Sciatic nerve (tissue), 2 donors: ENCODE measurements at regions not wholly inside any gene's neighbourhood (a gene's known extent, or its start where the extent isn't known, plus 50 kb on each side); places are given as distances from the start of the nearest gene placed in this dataset.
"Not testable (repeated sequence)": the region's sequence is repeated elsewhere in the genome, so short reads cannot be mapped to it uniquely, and the experiment has no call there.

Experiments
- ATAC-seq: fragments of 200-7000 bp; cut with Tn5 transposase; one replicate; pipeline ENCODE4 v1.9.1; 2020; ENCODE audit warnings: mild to moderate bottlenecking, moderate library complexity
- DNase-seq: peaks from one replicate; pipeline ENCODE4 v3.0.0-alpha.2; 2020; ENCODE audit warnings: low spot score
- intact Hi-C: fragments of 100-400 bp; cut with DNase I; formaldehyde crosslinking; loops from one replicate; pipeline ENCODE4 v1.14.2; 2022
- donor health status: DM: no; HTN: no; CAD: no.
- donor health status: DM: no; HTN: no; CAD: no.

DNA sequence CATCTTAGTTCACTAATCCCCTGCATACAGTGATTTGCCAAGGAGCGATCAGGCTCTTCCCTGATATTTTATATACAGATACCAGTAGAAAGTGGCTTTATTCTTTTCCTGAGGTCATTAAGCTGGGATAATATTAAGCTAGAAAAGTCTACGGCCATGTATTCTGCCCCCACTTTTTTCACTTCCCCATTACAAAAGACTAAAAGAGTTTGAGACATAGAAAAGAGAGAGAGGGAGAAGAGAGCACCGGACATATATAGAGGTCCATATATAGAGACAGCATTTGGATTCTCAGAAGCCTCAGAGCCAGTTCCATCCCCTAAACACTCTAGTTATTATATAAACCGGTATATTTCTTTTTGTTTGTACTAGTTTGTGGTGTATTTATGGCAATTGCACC is 166.5 kb upstream of the ANKFN1 start:
- DNase-seq (no peak), ATAC-seq (no peak)
- intact Hi-C loops: no loop called here

DNA sequence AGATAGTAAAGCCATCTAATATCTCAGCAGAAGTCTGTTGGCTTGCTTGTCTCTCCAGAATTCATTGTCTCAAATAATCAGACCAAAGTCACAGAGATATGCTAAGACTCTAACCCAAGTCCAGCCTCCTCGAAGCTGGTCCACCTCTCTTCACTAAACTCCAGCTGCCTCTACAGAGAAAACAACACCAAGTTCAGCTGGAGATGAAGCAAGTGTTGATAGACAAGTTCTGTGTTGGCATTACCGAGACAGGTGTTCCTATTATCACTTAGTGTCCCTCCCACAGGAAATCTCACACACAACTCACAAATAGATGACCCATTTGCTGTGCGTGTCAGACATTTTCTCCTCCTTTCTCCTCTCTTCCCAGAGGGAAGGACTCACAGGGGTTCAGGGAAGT is 164.4 kb upstream of the ANKFN1 start:
- ATAC-seq: no peak
- intact Hi-C loops: no loop called here
- DNase-seq: no peak

DNA sequence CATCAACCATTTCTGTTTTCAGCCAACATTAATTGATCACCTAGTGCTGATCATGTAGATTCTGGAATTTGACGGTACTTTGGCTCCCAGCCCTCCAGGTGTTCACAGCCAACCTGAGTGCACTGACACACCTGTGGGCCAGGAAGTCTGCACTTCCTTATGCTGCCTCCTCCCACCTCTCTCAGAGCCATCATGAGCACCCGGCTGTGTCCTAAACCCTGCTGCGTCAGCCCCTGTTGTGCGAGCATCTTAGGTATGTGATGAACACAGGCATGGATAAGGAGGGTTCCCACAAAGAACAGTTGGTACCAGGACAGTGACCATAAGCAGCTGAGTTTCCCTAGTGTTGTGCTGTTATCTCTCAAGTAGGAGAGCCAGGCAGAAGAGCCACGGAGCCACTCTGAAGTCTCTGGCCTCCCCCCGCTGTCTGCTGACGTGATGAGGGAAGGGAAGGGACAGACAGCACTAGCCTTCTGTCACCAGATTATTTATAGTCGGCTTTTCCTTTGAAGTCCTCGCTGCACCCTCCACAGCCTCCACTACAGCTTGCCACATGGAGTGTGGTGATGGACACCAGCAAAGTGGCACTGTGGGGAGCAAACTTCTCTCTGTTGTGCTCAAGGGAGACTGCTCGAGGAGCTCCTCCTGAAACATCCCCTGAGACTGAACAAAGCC is 162.8 kb upstream of the ANKFN1 start:
- no peak for ATAC-seq
- no peak for DNase-seq
- intact Hi-C loops: no loop called here

DNA sequence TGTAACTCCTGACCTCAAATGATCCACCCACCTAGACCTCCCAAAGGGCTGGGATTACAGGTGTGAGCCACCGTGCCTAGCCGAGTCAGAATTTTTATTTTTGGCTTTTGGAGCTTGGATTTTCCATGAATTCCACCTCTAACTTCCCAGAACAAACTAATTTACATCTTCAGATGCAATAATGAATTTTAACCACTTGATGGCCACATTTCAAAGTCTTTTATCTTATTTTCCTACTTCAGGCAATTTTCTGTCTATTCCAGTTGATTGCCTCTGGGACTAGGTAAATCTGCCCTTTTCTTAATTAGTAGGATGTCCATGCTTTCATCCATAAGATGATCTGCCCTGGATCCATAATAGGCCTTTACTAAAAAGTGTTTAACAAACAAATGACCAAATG is 156.4 kb upstream of the ANKFN1 start:
- DNase-seq: no peak
- intact Hi-C loops: no loop called here
- ATAC-seq: no peak

DNA sequence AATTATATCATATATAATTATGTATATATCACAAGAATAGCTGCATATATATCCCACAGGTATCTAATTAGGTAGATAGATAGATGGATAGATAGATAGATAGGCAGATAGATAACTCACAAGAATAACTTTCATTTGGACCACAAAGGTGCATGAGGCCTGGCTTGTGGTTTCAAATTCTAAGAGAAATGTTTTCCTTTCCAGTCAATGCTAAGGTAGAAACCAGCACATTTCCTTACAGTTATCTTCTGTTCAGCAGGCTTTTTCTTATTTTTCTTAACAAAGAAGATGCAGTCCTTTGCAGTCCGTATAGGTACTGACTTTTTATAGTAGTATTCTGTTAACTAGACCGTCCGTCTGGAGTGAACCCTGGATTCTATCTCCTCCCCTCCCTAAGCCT is 152.9 kb upstream of the ANKFN1 start:
- intact Hi-C loops: no loop called here
- DNase-seq (no peak), ATAC-seq (no peak)

DNA sequence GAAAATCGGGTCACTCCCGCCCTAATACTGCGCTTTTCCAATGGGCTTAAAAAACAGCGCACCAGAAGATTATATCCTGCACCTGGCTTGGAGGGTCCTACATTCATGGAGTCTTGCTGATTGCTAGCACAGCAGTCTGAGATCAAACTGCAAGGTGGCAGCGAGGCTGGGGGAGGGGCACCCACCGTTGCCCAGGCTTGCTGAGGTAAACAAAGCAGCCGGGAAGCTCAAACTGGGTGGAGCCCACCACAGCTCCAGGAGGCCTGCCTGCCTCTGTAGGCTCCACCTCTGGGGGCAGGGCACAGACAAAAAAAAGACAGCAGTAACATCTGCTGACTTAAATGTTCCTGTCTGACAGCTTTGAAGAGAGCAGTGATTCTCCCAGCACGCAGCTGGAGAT is 150.6 kb upstream of the ANKFN1 start:
- DNase-seq, intact Hi-C loops, ATAC-seq: not testable (repeated sequence)

DNA sequence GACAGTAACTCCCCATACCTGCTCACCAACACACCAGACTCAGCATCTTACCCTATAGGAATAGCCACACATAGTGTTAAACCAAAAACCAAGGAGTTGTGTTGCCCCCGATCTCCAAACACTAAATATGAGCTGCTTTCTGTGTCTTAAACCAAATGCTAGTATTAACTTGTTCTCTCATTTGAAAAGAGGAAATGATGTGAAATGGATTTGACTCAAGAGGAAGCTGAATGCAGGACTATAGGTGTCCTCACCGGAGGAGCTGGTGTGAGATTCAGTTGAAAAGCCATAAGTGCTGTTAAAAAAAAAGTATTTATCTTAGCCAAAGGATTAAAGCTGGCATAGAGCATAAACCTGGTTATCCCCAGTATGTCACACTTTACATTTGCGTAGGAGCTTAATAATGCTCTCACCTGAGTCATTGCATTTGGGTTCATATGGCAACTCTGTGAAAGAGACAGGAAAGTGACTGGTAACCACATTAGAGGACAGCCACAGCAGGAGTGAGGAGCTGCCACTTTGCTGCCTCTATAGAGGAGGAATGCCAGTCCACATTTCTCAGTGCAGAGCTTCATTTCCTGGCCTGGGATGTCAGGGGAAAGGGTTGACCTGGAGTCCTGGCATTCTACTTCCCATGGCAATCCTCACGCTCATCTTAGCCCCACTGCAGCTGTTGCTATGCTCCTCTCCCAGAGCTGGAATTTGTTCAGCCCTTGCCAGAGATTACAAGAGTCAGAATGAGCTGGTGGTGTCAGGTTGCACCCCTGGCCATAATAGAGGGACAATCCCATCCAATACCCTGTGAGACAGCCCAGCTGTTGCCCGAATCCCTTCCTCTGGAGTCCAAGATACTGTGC is 143.3 kb upstream of the ANKFN1 start:
- DNase-seq (no peak), ATAC-seq (no peak)
- intact Hi-C loops: no loop called here

DNA sequence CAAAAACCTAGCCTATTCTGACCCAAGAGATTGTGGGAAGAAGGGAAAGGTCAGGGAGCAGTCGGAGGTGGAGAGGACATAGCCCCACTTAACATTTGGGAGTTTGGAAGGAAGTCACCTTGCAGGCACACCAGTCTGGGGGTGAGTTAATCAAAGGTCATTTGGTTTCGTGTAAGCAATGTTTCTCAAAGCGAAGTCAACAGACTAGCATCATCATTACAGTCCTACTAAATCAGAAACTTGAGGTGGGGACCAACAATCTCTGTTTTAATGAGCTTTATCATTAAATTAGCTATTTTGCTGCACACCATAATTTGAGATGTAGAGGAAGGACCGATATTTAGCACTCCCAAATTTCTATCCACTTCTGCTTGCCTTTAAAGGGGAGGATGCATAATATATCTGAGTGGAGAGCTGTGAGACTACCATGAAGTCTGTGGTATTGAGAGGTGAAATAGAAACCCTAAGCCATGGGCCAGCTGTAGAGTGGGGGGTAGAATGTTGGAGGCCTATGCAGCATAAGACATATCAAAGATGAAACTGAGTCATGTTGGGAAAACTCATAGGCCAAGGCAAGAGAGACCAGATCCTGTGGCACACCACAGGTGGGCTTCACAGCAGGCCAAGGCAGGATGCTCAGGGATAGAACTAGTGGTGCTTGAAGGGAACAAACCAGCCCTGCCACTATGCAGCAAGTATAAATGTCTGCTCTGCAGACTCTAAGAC is 141.7 kb upstream of the ANKFN1 start:
- intact Hi-C loops: no loop called here
- ATAC-seq: no peak
- DNase-seq: no peak

DNA sequence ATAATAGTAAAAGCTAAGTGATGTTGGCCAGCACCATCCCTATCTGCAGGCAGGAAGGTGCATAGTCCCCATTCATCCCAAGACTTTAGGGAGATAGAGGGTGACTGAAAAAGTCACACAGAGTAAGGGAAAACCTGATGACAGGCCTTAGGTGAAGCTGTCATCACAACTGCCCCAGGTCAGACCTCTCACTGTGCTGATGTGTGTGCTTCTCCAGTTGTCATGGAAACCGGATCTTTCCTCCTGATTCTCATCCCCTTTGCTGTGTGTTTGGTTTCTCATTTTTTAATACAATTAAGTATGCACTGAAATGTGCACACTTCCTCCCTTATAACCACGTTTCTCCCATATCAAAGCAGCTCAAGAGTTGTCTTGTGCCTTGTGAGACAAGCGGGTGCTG is 135.1 kb upstream of the ANKFN1 start:
- ATAC-seq (no peak), DNase-seq (no peak)
- intact Hi-C loops: no loop called here

DNA sequence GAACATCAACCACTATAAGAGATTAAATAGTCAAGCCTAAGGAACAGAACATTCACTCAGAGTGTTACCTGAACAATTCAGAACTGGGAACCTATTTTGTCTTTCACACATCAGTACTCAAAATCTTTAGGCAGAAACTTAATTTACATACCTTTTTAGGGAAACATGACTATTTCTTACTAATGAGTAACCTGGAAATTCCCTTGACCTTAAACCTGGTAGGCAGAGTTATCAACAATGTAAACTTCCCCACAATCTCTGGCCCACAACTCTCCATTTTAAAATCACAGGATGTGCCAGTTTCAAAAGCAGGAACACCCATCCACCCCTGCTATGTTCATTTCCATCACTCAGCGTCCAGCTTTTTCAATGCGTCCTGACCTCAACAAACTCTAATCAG is 132.9 kb upstream of the ANKFN1 start:
- no peak for ATAC-seq
- no peak for DNase-seq
- intact Hi-C loops: no loop called here

DNA sequence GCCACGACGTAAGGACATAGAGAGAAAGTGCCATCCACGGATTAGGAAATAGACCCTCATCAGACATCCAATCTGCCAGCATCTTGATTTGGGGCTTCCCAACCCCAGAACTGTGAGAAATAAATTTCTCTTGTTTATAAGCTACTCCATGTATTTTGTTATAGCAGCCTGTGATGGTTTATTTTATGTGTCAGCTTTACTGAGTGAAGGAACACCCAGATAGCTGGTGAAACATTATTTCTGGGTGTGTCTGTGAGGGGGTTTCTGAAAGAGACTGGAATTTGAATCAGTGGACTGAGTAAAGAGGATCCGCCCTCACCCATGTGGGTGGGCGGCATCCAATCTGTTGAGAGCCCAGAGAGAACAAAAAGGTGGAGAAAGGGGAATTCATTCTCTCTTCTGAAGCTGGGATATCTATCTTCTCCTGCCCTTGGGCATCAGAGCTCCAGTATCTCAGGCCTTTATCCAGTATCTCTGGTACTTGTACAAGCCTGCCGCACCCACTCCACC is 131.5 kb upstream of the ANKFN1 start:
- ATAC-seq (no peak), DNase-seq (no peak)
- intact Hi-C loops: no loop called here

DNA sequence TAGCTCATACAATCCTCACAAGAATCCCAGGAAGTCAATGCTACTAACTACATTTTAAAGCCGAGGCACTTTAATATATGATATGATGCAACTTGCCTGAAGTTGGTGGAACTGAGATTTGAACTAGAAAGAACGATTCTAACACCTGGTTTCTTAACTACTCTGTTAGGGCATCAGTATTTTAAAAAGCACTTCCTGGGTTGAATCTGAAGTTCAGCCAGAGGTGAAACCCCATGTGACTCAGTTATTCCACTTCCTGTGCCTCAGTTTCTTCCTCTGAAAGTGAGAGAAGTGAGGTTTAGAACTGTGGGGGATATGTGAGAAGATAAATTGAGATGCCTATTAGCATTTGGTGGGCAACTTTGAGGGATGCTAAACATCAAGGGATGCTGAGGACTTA is 129.4 kb upstream of the ANKFN1 start:
- DNase-seq (no peak), ATAC-seq (no peak)
- intact Hi-C loops: no loop called here

DNA sequence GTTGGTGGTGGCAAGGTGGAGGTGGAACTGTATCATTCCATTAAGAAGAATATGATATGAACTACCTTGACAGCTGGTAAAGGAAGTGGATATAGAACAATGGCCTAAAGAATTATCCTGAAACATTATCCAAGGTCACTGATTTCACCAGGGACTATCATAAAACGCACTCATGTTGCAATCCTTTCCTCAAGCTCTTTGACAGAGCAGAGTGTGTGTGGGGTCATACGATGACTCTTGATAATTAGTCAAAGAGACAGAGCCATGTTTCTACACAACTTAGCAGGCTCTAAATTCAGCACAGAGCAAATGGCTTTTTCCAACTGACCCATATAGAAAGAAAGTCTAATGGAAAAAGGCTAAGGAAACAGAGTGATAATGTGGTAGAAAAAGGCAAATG is 126.4 kb upstream of the ANKFN1 start:
- ATAC-seq (no peak), DNase-seq (no peak)
- intact Hi-C loops: no loop called here

DNA sequence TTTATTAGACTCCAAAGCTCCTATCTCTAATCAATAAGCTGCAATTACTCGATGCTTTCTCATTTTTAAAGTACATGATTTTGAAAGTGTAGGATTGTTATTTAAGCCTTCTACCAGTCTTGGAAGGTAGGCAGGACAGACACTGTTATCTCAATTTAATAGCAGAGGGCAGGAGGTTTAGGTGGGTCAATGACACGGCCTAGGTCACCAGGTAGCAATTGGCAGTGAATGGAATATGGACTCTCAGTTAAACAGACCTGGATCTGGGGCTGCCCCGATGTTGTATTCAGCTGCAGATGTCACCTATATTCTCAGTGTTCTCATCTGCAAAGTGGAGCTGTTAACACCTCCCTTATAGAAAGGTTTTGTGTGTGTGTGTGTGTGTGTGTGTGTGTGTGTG is 124.4 kb upstream of the ANKFN1 start:
- intact Hi-C loops: no loop called here

DNA sequence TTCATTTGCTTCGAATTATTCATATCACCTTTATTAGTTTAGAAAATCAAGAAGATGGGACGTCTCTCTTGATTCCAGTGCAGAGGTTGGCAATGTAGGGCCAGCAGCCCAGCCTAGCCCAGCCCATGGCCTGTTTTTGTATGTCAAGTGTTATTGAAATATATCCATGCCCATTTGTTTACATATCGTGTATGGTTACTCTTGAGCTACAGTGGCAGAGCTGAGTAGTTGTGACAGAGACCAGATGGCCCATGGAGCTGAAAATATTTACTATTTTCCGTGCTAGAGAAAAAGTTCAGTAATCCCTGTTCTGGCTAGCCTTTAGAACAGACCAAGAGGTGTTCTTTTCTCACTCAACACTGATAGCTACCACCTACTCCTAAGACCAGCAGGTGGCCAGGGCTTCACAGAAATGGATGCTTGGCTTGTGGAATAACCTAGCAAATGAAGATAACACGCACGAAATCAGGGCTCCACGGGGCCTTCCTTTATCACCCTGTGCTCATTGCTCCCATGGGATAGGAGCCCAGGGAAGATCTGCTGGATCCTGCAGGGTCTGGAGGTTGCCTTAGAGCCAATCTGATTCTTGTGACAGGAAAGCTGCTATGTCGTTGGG is 123.2 kb upstream of the ANKFN1 start:
- ATAC-seq (no peak), DNase-seq (no peak)
- intact Hi-C loops: no loop called here

More for the DNA sequence above, 124.4 kb upstream of the ANKFN1 start:
- no peak for ATAC-seq
- DNase-seq: no peak

DNA sequence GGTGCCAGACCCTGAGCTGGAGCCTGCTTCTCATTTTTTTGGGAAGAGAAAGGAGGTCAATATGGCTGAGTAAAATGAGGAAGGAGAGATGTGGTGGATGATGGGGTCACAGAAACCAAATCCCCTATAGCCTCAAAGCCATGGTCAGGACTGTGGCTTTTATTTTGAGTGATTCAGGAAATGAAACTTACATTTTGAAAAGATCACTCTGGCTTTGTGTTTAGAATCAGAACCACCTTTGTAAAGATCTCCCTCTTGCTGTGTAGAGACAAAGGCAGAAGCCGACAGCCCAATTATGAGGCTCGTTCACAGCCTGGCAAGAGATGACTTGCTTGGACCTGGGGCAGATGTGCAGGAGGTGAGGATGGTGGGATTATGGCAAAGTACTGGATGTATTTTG is 121.6 kb upstream of the ANKFN1 start:
- intact Hi-C loops: no loop called here
- ATAC-seq (no peak), DNase-seq (no peak)

DNA sequence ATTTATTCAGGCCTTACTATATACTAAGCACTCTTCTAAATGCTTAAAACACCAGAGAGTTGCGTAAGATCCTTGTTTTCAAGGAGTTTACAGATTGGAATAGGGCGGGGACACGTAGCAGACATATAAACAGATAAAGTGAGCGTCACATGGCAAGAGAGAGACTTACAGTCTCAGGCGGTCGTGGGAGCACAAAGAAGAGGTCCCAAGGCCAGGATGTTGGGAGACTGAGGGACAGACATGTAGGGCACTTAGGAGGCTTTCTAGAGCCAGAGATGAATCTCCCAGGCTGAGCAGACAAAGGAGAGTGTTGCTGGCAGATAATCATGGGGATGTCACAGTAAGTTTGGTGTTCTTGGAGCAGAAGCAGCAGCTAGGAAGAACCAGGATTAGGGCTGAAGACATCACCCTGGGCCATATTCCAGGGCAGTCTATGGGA is 119.1 kb upstream of the ANKFN1 start:
- ATAC-seq: peak; percentile 93

DNA sequence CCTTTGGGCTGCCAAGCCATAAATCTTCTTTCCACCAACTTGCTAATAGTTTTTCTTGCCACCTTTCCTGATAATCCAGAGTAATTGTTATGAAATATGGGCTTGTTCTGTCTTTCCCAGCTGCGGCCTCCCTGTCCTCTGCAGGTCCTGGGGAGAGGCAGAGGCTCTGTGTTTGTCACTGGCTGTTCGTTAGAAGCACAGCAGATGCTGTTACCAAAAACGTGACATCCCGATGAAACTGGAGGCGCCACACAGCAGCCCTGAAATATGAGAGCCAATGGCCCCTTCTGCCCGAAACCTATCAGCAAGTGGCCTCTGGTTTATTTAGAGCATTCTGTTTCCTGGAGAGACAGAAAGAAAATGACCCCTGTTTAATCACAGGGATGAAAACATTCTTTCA is 115.1 kb upstream of the ANKFN1 start:
- DNase-seq (no peak), ATAC-seq (no peak)
- intact Hi-C loops: no loop called here

More for the DNA sequence above, 119.1 kb upstream of the ANKFN1 start:
- intact Hi-C loops: no loop called here
- DNase-seq: no peak

DNA sequence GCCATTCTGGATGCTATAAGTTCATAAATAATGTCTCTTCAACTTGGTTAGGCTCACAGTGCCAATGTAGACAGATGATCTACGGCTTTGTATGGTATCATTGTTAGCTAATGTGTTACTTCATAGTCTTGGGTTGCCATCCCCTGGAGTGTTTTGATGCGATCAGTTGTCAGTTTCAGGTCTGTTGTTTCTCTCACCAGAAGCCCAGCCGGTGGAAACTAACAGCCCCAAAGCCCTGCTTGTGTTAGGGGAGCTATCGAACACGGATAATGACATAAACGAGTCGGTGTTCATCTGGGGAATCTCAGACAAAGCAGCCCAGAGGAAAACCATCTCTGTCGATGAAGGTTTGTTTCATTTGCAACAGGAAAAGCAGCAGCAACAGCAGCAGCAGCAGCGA is 107.4 kb upstream of the ANKFN1 start:
- intact Hi-C loops: no loop called here
- ATAC-seq: no peak
- no peak for DNase-seq
